Fibroblast of pulmonary artery (primary cell): ENCODE measurements at regions not wholly inside any gene's neighbourhood (a gene's known extent, or its start where the extent isn't known, plus 50 kb on each side); places are given as distances from the start of the nearest gene placed in this dataset.

Source experiments
- DNase-seq: peaks from one replicate; pipeline ENCODE4 v3.0.0-alpha.2; 2010; ENCODE audit warnings: low read depth
- H3K4me3 ChIP-seq: replicated peaks from 2 replicates; pipeline ENCODE4 v1.5.1; 2011; ENCODE audit warnings: low read depth, mild to moderate bottlenecking, control low read depth, low read length, moderate library complexity
- TF ChIP-seq, protein P1 (sequence below): IDR thresholded peaks from 2 replicates; pipeline ENCODE4 v1.5.1; 2011; ENCODE audit warnings: mild to moderate bottlenecking, control low read depth, low read length, inconsistent platforms; ENCODE audit errors: missing control alignments

DNA sequence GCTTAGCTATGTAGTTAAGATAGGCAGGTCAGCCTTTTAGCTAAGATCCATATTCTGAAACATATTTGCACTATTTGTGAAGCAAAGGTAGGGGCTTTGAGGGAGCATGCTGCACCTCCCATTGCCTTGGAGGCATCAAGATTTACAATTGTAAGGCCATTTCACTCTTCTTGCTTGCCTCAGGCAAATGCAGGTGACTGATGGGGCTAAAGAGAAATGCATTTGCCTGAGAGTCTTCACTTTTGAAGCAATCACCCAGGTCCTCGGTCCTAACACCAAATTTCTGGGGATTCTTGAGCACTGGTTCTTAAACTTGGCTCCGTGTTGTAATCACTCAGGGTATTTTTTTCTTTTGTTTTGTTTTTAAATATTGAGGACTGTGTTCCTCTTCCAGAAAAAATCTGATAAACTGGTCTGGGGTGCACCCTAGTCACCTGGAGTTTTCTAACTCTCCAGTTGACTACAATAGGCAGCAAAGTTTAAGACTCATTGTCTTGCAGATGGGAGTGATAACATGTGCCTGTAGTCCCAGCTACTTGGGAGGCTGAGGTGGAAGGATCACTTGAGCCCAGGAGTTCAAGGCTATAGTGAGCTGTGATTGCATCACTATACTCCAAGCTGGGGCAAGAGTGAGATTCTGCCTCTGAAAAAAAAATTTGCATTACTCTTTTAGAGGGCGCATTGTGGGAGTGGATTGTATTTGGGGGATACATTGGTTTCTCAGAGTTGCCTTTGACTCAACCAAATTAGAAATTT is 68.1 kb downstream of the EOMES start:
- DNase-seq = no peak
- H3K4me3 ChIP-seq = no peak overlapping the region
- TF ChIP-seq, protein P1, sequence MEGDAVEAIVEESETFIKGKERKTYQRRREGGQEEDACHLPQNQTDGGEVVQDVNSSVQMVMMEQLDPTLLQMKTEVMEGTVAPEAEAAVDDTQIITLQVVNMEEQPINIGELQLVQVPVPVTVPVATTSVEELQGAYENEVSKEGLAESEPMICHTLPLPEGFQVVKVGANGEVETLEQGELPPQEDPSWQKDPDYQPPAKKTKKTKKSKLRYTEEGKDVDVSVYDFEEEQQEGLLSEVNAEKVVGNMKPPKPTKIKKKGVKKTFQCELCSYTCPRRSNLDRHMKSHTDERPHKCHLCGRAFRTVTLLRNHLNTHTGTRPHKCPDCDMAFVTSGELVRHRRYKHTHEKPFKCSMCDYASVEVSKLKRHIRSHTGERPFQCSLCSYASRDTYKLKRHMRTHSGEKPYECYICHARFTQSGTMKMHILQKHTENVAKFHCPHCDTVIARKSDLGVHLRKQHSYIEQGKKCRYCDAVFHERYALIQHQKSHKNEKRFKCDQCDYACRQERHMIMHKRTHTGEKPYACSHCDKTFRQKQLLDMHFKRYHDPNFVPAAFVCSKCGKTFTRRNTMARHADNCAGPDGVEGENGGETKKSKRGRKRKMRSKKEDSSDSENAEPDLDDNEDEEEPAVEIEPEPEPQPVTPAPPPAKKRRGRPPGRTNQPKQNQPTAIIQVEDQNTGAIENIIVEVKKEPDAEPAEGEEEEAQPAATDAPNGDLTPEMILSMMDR = no peak

DNA sequence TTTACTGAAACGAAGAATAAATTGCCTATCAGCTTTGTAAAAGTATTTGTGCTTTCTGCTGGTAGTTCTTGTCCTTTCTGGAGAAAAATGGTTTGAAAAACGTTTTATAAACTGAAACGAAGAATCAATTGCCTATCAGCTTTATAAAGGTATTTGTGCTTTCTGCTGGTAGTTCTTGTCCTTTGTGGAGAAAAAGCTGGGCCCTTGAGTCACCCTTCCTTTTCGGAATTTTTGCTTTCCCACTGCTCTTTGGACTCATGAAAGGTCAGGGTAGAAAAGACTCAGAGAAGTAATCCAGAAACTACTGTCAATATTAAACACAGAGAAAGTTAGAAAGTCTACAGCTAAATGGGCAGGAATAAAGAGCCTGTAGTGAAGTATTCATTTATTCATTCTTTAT is 72.8 kb downstream of the EOMES start:
- no peak for DNase-seq
- TF ChIP-seq, protein P1 = no peak
- H3K4me3 ChIP-seq = no peak overlapping the region

DNA sequence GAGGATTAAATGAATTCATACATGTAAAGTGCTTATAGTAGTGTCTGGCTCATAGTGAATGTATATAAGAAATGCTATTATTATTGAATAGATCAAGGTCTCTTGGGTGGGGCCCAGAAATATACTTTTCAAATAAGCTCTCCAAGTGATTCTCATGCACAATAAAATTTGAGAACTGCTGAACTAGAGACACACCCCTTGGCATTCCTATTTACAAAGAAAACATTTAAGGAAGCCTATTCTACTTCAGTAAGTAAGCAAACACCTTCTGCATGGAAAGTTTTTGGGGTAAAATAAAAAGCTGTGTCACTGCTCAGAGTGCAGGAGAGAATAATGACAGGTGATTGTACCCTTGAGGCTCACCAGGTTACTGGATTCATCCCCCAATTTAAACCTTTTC is 75.2 kb downstream of the EOMES start:
- TF ChIP-seq, protein P1 = no peak
- no peak overlapping the region for H3K4me3 ChIP-seq
- DNase-seq = no peak

DNA sequence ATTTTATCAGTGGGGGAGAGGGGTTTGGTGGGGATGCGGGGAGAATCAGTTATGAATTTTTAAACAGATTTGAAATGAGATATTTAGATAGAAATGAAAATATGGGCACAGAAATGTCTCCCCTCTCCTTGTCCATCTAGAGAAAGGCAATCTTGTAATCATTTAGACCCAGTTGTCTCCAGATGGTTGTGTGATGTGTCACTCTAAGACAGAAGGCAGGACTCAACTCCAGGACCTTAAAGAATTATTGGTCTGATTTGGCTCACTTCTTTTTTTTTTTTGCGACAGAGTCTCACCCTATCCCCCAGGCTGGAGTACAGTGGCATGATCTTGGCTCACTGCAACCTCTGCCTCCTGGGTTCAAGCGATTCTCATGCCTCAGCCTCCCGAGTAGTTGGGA is 77.2 kb downstream of the EOMES start:
- no peak for DNase-seq
- H3K4me3 ChIP-seq = no peak overlapping the region
- TF ChIP-seq, protein P1 = no peak

DNA sequence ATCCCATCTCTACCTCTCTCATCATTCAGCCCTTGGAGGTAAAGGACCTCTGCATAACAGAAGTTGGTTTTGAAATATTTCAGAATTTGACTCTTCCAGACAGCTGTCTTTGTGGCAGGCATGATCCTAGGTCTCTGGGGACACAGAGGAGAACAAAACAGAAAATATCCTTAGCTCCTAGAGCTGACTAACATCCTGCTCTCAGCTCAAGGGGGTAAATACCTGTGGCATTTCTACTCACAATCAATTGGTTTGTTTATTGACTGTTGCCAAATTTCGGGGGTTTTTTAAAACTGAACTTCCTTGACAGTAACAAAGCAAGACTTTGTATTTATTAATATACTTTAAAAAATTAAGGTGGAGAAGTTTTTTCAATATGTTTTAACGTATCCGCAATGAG is 78.8 kb downstream of the EOMES start:
- H3K4me3 ChIP-seq = no peak overlapping the region
- no peak for DNase-seq
- TF ChIP-seq, protein P1 = no peak

DNA sequence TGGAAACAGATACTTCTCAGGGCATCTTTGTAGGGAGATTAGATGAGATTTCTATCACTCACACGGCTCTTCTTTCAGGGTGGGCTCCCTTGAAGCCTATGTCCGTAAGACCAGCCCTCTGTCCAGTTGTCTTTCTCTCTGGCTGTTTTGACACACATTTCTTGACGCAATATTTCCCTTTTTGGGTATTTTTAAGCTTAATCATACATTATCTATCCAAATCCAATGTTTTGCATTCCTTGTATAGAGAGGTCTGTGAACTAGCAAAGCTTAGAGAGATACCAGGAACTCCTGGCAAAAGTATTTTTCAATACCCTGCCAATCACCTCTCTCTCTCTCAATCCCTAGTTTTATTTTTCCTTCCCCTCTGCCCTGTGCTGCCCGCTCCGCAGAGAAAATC is 79.3 kb downstream of the EOMES start:
- TF ChIP-seq, protein P1 = no peak
- no peak overlapping the region for H3K4me3 ChIP-seq
- no peak for DNase-seq
